Body of pancreas (tissue), 4 donors: ENCODE measurements at regions not wholly inside any gene's neighbourhood (a gene's known extent, or its start where the extent isn't known, plus 50 kb on each side); places are given as distances from the start of the nearest gene placed in this dataset.

Experiments
- POLR2A ChIP-seq, 3 donors: fragments of 450-650 bp; IDR thresholded peaks; one replicate each; pipeline ENCODE4 v1.6.1; 2016; ENCODE audit warnings: antibody characterized with exemption in 3 of 3, mild to moderate bottlenecking in 2 of 3
- TF ChIP-seq, protein P1 (sequence below), 7 experiments: fragments of 450-650 bp in 4 of 7; fragments of 200-600 bp in 3 of 7; sonication (generic) in 3 of 7; IDR thresholded peaks; one replicate each; pipeline ENCODE4 v1.5.1; 2016 to 2019; ENCODE audit warnings: antibody characterized with exemption in 7 of 7

DNA sequence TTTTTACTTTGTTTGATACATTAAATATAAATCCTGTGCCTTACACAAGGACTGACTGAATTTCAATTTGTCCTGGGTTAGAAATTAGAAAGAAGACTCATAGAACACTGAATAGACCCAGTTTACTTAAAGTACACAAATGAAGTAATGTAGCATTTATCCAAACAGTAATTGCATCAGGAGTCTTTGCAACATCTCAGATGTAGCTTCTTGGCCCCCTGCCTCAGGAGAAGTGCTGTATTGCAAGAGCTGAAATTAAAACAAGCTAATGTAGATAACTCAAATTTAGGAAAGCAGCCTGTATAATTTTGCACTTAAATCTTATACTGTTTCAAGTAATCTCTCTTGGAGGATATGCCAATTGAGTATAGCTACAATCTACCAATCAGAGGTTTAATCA, 54.3 kb upstream of the KCND2 start:
- TF ChIP-seq, protein P1, sequence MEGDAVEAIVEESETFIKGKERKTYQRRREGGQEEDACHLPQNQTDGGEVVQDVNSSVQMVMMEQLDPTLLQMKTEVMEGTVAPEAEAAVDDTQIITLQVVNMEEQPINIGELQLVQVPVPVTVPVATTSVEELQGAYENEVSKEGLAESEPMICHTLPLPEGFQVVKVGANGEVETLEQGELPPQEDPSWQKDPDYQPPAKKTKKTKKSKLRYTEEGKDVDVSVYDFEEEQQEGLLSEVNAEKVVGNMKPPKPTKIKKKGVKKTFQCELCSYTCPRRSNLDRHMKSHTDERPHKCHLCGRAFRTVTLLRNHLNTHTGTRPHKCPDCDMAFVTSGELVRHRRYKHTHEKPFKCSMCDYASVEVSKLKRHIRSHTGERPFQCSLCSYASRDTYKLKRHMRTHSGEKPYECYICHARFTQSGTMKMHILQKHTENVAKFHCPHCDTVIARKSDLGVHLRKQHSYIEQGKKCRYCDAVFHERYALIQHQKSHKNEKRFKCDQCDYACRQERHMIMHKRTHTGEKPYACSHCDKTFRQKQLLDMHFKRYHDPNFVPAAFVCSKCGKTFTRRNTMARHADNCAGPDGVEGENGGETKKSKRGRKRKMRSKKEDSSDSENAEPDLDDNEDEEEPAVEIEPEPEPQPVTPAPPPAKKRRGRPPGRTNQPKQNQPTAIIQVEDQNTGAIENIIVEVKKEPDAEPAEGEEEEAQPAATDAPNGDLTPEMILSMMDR (IDR thresholded peaks at IDR 0.05) = no peak
- TF ChIP-seq POLR2A (IDR thresholded peaks at IDR 0.05) = no peak
